ENCODE measurements at regions not wholly inside any gene's neighbourhood (a gene's known extent, or its start where the extent isn't known, plus 50 kb on each side); places are given as distances from the start of the nearest gene placed in this dataset.
"Not testable (repeated sequence)": the region's sequence is repeated elsewhere in the genome, so short reads cannot be mapped to it uniquely, and the experiment has no call there.

DNA sequence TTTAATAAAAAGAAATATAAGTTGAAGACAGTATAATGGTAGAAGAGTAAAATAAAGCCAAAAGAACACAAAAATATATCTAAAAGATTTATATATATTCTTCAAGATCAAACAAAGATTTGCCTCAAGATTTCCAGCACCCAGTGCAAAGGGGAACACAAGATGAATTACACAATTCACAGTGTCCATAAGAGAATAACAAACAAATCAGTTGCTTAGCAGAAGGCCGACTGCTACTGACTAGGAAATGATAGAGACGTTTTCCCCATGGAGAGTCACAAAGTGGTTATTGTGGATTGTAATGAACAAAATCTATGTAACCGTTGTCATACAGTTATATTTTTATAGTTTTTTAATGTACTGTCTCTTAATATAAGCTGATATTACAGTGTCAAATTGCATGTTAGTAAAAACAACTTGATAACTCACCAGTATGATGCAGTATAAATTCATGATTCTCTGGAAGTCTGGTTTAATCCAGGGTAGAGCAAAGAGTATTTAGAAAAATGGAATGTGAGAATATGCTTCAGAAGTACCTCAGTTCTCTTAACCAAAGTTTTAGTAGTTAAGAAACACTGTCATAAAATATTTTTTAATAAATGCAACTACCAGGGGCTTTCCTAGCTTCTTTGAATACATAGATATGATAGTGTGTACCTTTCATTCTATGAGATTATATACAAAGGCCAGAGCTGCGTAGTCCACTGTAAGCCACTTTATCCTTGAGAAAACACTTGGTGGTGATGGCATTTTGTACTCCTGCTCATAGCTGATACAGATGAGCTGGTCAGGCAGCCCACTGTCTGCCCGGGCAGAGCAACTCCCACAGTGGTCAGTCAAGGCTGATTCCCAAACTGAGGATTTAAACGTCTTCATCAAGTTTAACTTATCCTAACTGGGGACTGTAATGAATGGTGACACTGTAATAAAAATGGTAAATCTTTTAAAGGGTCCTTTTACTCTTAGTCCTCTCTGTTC is 180.5 kb upstream of the DTNA start:
- no peak for DNase-seq

- DNase-seq = no peak
These were observed 179.0 kb upstream of the DTNA start for GRCh38 chr18:34531110-34531509.

DNA sequence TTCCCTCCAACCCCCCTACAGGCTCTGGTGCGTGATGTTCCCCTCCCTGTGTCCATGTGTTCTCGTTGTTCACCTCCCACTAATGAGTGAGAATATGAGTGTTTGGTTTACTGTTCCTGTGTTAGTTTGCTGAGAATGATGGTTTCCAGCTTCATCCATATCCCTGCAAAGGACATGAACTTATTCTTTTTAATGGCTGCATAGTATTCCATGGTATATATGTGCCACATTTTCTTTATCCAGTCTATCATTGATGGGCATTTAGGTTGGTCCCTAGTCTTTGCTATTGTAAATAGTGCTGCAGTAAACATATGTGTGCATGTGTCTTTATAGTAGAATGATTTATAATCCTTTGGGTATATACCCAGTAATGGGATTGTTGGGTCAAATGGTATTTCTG is 175.5 kb upstream of the DTNA start:
- not testable (repeated sequence) for DNase-seq

DNA sequence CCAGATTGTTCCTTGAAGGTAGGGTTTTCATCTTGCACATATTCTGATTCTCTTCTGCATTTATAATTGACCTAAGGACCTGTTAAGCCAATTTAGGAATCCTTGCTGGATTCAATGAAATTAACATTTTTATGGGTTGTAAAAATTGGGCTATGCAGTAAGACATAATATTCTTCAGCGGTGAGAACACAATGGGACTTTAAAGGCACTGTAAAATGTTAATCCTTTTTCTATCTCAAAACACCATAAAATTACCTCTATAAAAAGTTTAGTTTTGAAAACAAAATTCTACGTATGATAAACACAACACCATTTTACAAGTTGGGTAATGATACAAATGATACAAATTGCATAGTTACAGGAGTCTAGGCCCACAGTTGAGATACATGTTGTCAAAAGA is 169.2 kb upstream of the DTNA start:
- DNase-seq = no peak

DNA sequence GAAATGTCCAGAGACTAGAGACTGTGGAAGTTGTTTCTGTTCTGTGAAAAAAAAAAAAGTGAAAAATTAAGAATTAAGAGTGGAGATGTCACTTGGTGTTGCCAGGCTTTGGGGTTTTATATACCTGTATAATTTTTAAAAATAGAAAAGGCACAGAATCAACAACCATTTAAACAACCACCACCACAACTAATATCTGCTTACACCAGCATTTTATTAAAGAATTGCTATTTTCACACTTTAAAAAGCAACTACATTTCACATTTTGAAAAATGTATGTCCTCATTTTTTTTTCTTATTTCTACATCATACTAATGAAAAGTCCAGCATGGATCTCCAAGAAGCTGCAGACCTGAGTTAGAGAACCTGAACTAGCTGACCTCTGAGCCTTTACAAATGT is 167.5 kb upstream of the DTNA start:
- DNase-seq = no peak

DNA sequence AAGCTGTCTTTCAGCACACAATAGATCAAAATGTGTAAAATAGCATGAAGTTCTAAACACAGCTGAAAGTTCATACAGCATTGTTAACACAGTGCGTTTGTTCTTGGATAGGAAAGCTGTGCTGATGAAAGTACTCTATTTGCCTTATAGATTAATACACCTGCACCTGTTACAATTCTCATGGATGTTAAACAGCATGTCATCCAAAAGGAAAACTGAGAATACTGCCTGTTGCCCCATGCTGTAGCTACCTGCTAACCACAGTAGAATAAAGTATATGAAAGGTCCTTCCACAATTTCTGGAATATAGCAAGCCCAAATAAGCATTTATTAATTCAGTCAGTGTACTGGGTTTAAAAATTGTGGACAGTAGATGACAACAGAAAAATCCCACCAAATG is 166.7 kb upstream of the DTNA start:
- DNase-seq = no peak

DNA sequence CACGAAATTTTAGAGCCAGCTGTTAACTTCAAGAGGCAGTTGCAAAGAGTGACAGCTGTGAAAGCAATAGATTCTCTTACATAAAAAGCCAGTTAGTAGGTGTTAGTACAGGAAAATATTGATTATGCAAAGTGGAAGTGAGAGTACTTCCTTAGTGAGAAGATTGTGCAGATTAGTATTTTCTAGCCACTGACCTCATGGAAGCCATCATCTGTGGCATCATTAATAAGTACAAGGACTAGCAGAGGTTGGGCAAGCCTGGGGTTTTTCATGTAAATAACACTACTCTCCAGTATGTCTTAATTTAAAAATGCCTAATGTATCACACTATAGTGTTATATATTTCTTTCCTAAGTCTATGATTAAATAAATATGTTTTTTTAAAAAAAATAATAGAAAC is 166.2 kb upstream of the DTNA start:
- DNase-seq = no peak

DNA sequence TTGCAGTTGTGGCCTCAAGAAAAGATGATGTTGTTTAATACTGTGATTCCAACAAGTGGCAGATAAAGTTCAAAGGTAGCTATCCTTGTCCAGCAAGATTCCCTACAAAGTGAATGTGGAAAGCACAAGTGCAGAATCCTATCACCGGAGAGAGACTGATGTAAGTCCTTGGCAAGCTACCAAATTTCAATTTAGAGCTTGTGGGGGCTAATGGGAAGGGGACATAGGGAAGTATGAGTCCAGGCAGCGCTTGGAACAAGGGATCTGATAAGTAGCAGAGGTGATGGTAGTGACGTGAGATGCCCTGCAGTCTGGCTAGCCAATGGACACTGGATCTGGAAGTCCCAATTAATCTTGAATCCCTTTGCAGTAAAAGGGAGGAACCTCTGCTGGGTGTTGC is 165.2 kb upstream of the DTNA start:
- DNase-seq = no peak

DNA sequence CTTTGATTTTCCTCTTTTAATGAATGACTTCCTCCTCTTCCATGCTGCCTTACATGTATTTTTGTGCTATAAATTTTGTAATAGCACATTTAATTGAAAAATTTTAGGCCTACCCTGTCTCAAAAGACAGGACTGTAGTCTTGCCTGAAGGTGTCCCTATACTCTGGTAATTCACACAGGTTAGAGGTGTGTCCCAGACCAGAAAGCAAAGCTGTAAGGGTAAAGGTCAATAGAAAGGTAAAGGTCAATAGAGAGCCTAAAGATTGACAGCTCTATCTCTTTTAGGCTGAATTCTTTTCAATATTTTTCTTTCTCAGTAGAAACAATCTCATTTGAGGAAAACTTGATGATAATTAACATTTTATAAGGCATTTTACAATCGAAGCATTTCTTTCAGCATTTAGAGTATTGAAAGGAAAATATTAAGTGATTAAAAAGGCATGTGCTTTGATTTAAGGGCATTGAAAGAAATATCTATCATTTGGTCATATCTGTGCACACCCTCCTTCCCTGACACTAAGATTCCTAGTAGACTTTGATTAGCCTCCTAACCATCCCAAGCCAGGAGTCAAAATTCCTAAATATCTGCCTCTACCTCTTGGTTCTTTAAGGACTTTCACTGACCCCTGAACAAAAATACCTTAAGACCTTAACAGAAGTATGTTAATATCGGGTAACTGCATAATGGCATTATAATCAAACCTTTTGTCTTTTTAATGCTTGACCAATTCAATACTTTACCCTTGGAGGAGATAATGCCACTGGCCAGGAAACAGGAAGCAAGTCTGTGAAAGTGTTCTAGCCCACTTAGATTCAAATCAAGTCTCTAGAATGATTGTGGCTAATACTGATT is 161.8 kb upstream of the DTNA start:
- no peak for DNase-seq

DNA sequence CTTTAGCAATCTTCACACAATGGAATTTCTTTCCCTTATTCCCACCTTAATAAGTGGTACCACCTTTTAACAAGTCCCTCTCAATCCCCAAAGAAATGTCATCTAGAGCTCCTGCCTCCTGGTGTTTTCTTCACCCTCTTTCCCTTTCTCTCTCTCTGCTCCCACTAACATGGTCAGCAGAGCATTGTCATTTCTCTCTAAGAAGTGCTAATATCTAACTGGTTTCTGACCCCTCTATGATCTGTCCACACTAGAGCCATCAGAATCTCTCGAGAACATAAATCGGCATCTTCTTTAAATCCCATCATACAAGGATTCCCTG is 161.2 kb upstream of the DTNA start:
- no peak for DNase-seq

- DNase-seq = no peak
These were observed 160.7 kb upstream of the DTNA start for GRCh38 chr18:34549367-34549766.

GRCh38 chr18:34550156-34550555 is 159.9 kb upstream of the DTNA start:
- no peak for DNase-seq

DNA sequence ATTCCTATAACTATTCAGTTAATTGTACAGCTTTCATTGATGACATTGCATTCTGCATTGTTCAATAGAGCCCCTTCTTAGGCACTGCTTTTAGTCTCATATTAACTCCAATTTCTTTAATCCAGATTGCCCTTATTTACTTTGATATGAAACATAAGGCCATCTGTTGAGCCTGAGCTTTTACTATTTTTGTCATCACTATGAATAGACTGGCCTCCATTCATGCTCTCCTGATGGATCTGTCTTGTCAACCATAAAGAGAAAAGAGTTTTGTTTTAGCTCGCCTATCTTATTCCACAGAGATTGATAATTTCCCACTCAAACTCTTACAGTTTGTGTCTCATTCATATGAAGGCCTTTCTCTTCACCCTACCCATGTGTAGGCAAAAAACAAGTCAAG is 159.2 kb upstream of the DTNA start:
- no peak for DNase-seq

- no peak for DNase-seq
These were observed 158.3 kb upstream of the DTNA start for GRCh38 chr18:34551824-34552223.

DNA sequence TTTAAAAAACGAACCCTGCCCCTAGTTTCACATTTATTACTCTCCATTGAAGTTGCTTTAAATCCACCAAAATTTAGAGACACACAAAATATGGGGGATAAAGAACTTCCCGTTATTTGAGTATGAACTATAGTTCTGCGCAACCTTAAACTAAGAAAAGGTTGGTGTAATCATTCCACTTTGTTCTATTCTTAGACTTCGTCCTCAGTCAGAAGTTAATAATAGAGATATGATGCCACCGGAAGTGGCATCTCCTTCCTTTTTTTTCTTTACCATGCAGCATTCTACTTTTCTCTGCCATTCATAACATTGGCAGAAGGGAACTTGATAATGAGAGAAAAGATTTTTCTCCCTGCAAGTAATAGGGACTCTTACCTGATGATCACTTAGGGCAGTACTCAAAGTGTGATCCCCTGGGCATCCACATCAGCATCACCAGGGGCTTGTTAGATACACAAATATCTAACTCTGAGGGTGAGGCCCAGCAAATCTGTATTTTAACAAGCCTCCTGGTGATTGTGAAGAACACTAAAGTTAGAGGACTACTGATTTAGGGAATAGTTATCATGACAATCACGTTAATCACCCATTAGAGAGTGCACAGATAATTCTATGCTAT is 147.7 kb upstream of the DTNA start:
- DNase-seq = no peak

DNA sequence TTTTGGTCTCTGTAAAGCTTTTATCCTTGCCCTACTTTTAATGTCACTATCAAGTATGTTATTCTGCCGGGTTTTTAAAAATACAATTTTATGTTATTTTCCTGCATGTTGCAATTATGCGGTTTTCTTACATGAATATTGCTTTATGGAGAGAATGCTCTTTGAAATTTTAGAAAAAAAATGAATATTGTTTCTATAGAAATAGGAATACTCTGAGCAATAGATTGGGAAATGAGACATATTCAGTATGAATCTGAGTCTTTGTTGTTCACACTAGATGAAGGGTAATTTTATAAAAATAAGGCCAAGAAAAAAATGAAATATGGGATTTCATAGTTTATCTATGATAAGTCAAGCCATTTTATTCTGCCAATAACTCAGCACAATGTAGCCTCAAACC is 142.2 kb upstream of the DTNA start:
- DNase-seq = no peak

DNA sequence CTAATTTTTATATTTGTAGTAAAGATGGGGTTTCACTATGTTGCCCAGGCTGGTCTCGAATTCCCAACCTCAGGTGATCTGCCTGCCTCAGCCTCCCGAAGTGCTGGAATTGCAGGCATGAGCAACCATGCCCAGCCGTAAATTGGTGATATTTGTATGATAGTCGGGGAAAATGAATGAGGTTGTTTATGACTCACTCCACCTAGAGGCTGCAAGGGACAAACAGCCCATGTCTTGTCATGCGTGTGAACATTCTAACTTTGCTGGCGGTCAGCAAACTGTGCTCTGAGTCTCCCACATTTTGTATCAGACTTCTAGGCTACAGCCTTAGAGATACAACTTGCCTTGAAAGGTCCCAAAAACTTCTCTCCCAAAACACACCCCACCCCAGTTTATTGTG is 133.5 kb upstream of the DTNA start:
- no peak for DNase-seq

- no peak for DNase-seq
These were observed 126.2 kb upstream of the DTNA start for GRCh38 chr18:34583895-34584294.

DNA sequence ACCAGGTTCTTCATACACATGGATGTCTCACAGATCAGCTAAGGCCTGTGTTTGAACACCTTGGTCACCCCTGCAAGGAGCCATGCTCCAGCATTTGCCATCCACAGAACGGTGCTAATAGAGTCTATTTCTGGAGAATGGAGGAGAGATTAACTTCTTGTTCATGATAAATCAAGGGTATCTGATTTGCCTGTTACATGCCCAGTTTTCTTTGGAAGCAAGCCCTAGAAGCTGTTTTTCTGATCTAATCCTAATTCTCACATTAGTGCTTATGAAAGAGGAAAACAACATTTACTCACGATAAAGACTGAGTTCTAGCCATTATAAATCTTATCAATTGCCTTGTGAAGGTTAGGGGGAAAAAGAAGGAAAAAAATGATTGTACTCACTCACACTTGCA is 119.6 kb upstream of the DTNA start:
- no peak for DNase-seq

DNA sequence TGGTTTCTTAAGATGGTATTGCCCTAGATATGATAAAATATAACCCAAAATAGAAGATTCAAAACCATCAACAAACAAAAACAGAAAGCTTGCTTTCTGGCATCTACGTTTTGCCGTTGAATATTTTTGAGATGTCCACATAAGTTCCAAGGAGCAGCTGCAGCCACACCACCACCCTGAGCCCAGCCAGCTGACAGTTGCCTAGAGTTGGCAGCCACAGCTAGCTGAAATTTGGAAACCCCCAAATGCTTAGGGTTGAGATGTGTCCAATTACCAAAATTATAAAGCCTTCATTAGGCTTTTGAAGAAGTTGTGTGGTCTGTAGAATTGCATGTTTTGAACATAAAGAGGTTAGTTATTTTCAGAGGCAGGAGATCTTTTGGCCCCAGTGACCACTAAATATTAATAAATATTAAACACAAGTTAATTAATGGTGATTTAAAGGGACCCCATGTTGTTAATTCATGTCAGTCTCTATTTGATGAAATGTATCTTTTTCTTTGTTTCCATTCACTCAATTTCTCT is 118.1 kb upstream of the DTNA start:
- no peak for DNase-seq

GRCh38 chr18:34592481-34592880 is 117.6 kb upstream of the DTNA start:
- DNase-seq = no peak

GRCh38 chr18:34592961-34593382 is 117.1 kb upstream of the DTNA start:
- peak; percentile 74 for DNase-seq

DNA sequence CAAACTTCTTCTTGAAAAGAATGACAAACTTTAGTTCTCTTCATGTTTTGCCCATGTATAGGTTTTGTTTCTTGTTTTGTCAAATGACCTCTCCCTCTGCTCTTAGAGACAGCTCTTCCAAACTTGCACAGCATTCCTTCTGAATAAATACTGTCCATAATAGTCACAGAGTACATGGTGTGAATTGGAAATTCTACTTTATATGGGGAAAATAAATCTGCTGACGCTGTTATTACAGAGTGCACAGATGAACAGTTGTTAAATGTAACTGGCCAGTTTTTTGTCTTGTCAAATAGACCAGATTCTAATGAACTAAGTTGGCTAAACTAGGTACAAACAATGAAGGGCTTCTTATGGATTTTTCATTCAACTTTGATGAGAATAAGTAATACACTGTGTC is 115.8 kb upstream of the DTNA start:
- no peak for DNase-seq

Data from fibroblast of skin of back (primary cell).